Prostate gland (tissue), 2 donors: ENCODE measurements at regions not wholly inside any gene's neighbourhood (a gene's known extent, or its start where the extent isn't known, plus 50 kb on each side); places are given as distances from the start of the nearest gene placed in this dataset.

Source experiments
- DNase-seq: peaks from one replicate; pipeline ENCODE4 v3.0.0-alpha.2; 2019; ENCODE audit warnings: low spot score
- H3K27ac ChIP-seq, 2 donors: fragments of 200-600 bp; sonication (generic); 2 replicates each; pipeline ENCODE4 v1.5.1; 2017 to 2019
- H3K27me3 ChIP-seq: fragments of 200-600 bp; sonication (generic); replicated peaks from 2 replicates; pipeline ENCODE4 v1.5.1; 2019; ENCODE audit not compliant: insufficient read depth
- H3K36me3 ChIP-seq, 2 donors: fragments of 200-600 bp; sonication (generic); 1 replicate in 1 of 2; 2 replicates in 1 of 2; pipeline versions ENCODE4 v1.5.1 to v1.8.1; 2017 to 2019
- H3K4me1 ChIP-seq: fragments of 200-600 bp; sonication (generic); replicated peaks from 2 replicates; pipeline ENCODE4 v1.5.1; 2019
- H3K4me3 ChIP-seq, 2 donors: fragments of 200-600 bp; sonication (generic); 2 replicates each; pipeline ENCODE4 v1.5.1; 2017 to 2019
- H3K9me3 ChIP-seq: fragments of 200-600 bp; sonication (generic); 2 replicates; pipeline ENCODE4 v1.5.1; 2017
- CTCF ChIP-seq, 4 experiments: fragments of 200-600 bp in 2 of 4; fragments of 450-650 bp in 2 of 4; sonication (generic) in 2 of 4; IDR thresholded peaks; 1 replicate in 3 of 4; 2 replicates in 1 of 4; pipeline ENCODE4 v1.5.1; 2016 to 2019; ENCODE audit warnings: antibody characterized with exemption in 4 of 4, mild to moderate bottlenecking in 2 of 4, moderate library complexity in 2 of 4
- POLR2A ChIP-seq: fragments of 450-650 bp; IDR thresholded peaks from one replicate; pipeline ENCODE4 v1.6.1; 2016; ENCODE audit warnings: antibody characterized with exemption, mild to moderate bottlenecking
- POLR2AphosphoS5 ChIP-seq: sonication (generic); formaldehyde crosslinking; IDR thresholded peaks from one replicate; pipeline ENCODE4 v1.6.1; 2017; ENCODE audit warnings: antibody characterized with exemption
- WGBS: methylation state at CpG from one replicate; pipeline ENCODE4 v1.1.5; 2018; 5-methylcytosine and 5-hydroxymethylcytosine counted together
- intact Hi-C: fragments of 100-400 bp; cut with DNase I; formaldehyde crosslinking; loops from one replicate; pipeline ENCODE4 v1.14.2; 2022

DNA sequence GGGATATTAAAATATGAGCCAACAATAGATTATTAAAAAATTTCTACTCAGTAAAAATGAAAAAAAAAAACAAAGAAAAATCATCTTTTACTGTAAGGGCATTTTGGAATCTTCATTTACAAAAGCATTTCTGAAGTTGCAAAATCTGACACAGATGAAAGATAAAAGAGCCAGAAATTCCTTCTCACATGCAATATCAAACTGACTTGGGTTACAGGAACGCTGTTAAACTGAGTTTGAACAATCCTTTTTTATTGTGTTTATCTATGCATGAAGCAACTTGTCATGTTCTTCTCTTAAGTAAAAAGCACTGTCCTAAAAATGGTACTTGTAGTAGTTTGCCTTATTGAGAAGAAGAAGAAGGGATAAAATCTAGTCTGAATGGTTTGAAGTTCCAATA, 468.5 kb upstream of the KCNMB2 start:
- H3K4me1 ChIP-seq = no peaks in the 10 kb centered on the region
- WGBS = 11% methylated on average over 1 of the region's 1 CpG
- intact Hi-C loops = no loop called here
- DNase-seq = no peak
- H3K27me3 ChIP-seq = no peaks in the 10 kb centered on the region
- no peak overlapping the region for H3K27ac ChIP-seq
- H3K9me3 ChIP-seq = no peaks in the 10 kb centered on the region
- no peak for TF ChIP-seq CTCF (IDR thresholded peaks at IDR 0.05)
- TF ChIP-seq POLR2AphosphoS5 = peak; percentile 79
- H3K4me3 ChIP-seq = no peak overlapping the region
- no peaks in the 10 kb centered on the region for H3K36me3 ChIP-seq

DNA sequence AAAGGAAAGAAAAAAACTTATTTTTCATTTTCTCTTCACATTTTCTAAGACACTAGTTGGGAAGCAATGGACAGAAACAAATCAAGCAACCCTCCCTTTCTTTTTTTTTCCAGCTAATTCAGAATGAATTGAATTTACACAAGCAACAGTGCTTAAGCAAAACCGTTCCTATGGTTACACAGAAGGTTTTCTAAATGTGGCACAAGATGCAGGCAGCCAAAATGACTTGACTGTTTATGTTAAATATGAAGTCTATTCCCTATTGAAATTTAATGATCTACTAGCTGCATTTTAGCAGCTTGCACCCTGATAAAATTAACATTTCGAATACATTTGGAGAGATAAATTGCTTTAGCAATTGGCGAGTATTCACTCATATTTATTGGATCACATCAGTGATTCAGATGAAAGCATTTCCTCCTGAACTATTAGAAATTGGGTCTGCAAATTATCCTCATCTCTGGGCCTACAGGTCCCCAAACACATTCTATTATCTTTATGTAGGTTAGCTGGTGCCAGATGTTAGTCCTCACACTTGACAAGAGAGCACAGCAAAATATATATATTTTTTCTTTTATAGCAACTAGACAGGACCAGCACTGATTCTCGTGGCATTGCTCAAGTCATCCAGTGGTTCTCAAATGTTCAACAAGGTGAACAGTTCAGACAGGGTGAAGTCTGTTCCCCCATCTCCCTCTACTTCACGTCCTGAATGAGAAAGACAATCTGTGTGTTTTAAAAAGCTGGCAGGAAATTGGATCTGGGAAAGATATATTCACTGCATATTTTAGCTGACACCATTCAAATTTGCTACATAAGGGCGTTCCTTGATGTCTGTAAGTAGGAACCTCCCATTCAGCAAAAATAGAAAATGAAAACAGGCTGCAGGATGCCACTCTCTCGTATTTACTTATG, 463.6 kb upstream of the KCNMB2 start:
- intact Hi-C loops = loop anchor here (10.0 kb wide), 1 partner anchor 718 kb away; no protein-coding TSS in a partner anchor
- Histone ChIP-seq H3K4me3 (no peak overlapping the region), H3K27me3 (no peaks in the 10 kb centered on the region), H3K4me1 (no peaks in the 10 kb centered on the region), H3K27ac (no peak overlapping the region), H3K36me3 (no peaks in the 10 kb centered on the region), H3K9me3 (no peaks in the 10 kb centered on the region)
- TF ChIP-seq POLR2A = no peak
- no peak for TF ChIP-seq POLR2AphosphoS5
- no peak for TF ChIP-seq CTCF (IDR thresholded peaks at IDR 0.05)
- 57% methylated on average over 7 of the region's 7 CpGs for WGBS
- DNase-seq = no peak

DNA sequence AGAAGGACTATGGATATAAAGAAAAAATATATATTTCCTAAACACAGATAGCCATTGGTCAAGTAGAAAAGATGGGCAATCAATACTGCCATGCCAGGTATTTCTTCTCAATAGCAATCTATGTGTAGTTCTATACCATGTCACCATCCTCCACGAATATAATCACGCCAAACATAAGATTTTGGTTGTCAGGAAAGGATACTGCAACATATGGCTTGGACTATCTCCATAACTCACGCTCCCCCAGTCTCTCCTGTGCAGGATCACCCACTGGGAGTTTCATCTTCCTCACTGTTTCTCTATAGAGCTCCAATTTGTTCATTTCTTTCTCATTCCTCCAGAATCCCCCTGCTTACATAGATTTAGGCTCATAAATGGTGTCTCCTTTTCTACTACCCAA, 462.9 kb upstream of the KCNMB2 start:
- no peak overlapping the region for H3K4me3 ChIP-seq
- no peak for DNase-seq
- no peak for TF ChIP-seq CTCF (IDR thresholded peaks at IDR 0.05)
- no peak for TF ChIP-seq POLR2A
- no peaks in the 10 kb centered on the region for H3K27me3 ChIP-seq
- 98% methylated on average over 3 of the region's 3 CpGs for WGBS
- no peaks in the 10 kb centered on the region for H3K4me1 ChIP-seq
- H3K9me3 ChIP-seq = no peaks in the 10 kb centered on the region
- H3K27ac ChIP-seq = no peak overlapping the region
- no peaks in the 10 kb centered on the region for H3K36me3 ChIP-seq
- intact Hi-C loops = loop anchor here (10.0 kb wide), 1 partner anchor 719 kb away; no protein-coding TSS in a partner anchor

GRCh38 chr3:178075344-178075743, 460.9 kb upstream of the KCNMB2 start:
- 75% methylated on average over 5 of the region's 5 CpGs for WGBS
- Histone ChIP-seq H3K4me1 (no peaks in the 10 kb centered on the region), H3K27me3 (no peaks in the 10 kb centered on the region), H3K9me3 (no peaks in the 10 kb centered on the region), H3K36me3 (no peaks in the 10 kb centered on the region), H3K27ac (no peak overlapping the region), H3K4me3 (no peak overlapping the region)
- no peak for TF ChIP-seq POLR2AphosphoS5
- no peak for TF ChIP-seq POLR2A
- TF ChIP-seq CTCF (IDR thresholded peaks at IDR 0.05) = no peak
- DNase-seq = no peak
- intact Hi-C loops = loop anchor here (10.0 kb wide), 1 partner anchor 721 kb away; no protein-coding TSS in a partner anchor

- DNase-seq = no peak
- Histone ChIP-seq H3K4me1 (peaks cover 9% of the 10 kb centered on the region), H3K27me3 (no peaks in the 10 kb centered on the region), H3K9me3 (no peaks in the 10 kb centered on the region), H3K4me3 (no peak overlapping the region), H3K36me3 (no peaks in the 10 kb centered on the region), H3K27ac (peak overlapping the region in 1 of 2 donors; percentile 3)
- TF ChIP-seq CTCF (IDR thresholded peaks at IDR 0.05) = no peak
- TF ChIP-seq POLR2AphosphoS5 = peak; percentile 19
- 10% methylated on average over 1 of the region's 1 CpG for WGBS
- intact Hi-C loops = loop anchor here (10.0 kb wide), 1 partner anchor 724 kb away; no protein-coding TSS in a partner anchor
These were observed 457.3 kb upstream of the KCNMB2 start for GRCh38 chr3:178078953-178079352.
